ENCODE measurements at regions not wholly inside any gene's neighbourhood (a gene's known extent, or its start where the extent isn't known, plus 50 kb on each side); places are given as distances from the start of the nearest gene placed in this dataset.

DNA sequence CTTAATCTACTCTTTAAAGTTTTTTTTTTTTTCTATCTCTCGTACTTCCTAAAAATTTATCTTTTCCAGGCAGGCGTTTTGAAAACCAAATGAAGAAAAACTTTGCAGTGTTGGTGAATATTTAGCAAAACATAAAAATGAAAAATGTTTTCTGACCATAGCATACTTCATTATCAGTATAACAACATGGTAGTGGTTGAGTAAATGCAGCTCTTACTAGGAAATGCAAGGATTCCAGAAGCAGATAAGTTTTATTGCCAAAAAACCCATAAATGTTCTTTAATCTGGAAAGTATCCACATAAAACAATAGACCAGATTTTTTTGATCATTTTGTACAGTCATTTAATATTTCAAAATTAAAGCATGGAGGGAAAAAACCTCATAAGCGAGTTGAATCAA lies 136.9 kb upstream of the GUCY1A1 start:
- Mint-ChIP-seq H3K27ac (no peak overlapping the region), H3K36me3 (no peaks in the 10 kb centered on the region), H3K9me3 (peaks cover 1% of the 10 kb centered on the region), H3K27me3 (peaks cover 1% of the 10 kb centered on the region), H3K4me3 (no peak overlapping the region), H3K4me1 (no peaks in the 10 kb centered on the region)
- DNase-seq (ENCODE audit: low spot score in 2 of 2) = no peak
- no peak for ATAC-seq (ENCODE audit: low read depth)

DNA sequence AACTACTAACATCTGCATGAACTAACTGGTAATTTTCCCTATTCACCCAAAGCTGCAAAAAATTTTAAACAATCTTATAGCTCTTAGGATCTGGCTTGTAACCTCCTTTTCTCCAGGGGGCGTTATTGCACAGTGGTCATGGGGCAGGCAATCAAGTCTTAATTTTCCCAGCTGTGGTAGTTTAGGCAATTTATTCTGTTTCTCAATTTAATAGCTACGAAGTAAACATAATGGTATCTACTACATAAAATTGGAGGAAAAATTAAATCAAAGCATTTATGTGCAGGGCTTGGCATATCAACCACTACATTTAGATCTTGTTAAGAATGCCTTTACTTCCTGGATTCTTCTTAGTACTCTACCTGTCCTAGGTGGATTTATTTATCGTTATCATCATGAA lies 137.4 kb upstream of the GUCY1A1 start:
- H3K4me1 Mint-ChIP-seq = no peaks in the 10 kb centered on the region
- H3K4me3 Mint-ChIP-seq = no peak overlapping the region
- H3K27me3 Mint-ChIP-seq = peaks cover 1% of the 10 kb centered on the region
- peaks cover 1% of the 10 kb centered on the region for H3K9me3 Mint-ChIP-seq
- H3K27ac Mint-ChIP-seq = no peak overlapping the region
- H3K36me3 Mint-ChIP-seq = no peaks in the 10 kb centered on the region
- no peak for DNase-seq (ENCODE audit: low spot score in 2 of 2)
- ATAC-seq (ENCODE audit: low read depth) = no peak

DNA sequence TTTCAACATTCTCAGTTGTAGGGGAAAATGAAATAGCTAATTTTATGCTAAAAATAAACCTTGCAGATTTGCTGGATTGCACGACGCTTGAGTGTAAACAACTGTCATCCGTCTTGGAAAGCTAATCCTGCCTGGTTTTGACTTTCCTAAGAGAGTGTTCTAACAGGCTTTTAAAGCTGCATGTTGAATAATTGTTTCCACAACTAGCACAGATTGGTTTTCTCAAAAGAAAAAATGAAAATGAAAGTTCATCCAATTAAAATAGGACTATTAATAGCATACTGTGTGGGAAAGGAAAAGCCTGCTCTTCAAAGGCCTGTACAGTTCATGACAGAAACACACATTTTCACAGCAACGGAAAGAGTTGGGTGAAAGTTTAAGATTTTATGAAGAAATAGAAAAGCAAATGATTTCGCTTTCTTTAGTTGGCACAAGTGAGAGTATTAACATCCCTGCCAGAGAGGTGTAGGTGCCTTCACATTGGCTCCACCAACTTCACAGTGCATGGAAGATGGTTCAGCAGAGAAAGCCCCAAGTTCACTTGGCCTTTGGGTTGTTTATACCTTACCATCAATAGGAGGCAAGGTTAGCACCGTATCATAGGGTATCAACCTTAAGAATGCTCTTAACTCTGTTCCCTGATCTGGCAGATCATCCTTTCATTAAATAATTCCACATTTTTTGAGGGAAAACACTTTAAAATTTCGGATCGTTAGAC lies 140.0 kb upstream of the GUCY1A1 start:
- ATAC-seq (ENCODE audit: low read depth) (no peak), DNase-seq (ENCODE audit: low spot score in 2 of 2) (no peak)
- H3K27ac Mint-ChIP-seq = no peak overlapping the region
- no peaks in the 10 kb centered on the region for H3K4me1 Mint-ChIP-seq
- no peak overlapping the region for H3K4me3 Mint-ChIP-seq
- peaks cover 1% of the 10 kb centered on the region for H3K27me3 Mint-ChIP-seq
- H3K36me3 Mint-ChIP-seq = no peaks in the 10 kb centered on the region
- H3K9me3 Mint-ChIP-seq = no peaks in the 10 kb centered on the region

DNA sequence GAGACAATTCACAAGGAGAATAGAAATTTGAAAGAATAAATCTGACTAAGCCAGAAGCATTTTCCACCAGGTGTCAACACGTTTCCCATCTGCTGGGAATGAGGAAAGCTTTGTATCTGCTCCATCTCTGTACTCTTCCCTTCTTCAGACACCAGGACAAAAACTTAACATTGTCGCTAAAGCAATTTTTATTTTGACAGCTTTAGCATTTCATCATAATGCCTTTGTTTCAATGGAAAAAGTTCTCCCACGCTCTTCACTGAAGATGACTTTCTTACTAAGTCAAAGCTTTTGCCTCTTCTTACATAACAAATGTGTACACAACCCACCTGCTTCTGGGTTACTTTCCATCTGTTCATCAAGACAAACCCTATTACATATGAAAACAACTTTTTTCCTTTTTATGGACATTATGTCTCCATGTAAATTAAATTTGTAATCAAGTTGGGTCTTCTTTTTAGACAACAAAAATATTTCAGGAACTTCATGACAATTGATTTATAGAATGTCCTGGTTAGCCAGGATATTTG lies 141.7 kb upstream of the GUCY1A1 start:
- Mint-ChIP-seq H3K36me3 (no peaks in the 10 kb centered on the region), H3K27ac (no peak overlapping the region), H3K9me3 (no peaks in the 10 kb centered on the region), H3K4me3 (no peak overlapping the region), H3K27me3 (peaks cover 1% of the 10 kb centered on the region), H3K4me1 (no peaks in the 10 kb centered on the region)
- DNase-seq (ENCODE audit: low spot score in 2 of 2) = no peak
- ATAC-seq (ENCODE audit: low read depth) = no peak

DNA sequence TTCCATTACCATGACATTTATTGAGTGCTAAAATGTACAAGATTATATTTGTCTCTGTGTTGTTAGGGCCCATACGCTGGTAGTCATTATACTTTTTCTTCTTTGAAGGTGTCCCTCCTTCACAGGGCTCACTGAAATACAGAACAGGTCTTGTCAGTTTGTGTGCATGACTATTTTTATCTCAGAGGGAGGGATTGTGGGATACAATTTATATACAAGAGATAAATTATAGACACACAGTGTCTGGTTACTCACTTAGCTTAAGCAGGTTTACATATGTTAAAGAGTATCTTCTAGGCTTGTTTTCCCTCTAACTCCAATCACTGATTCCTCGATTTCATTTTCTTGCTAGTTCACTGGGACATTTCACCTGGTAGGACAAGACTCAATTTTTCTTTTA lies 143.3 kb upstream of the GUCY1A1 start:
- DNase-seq (ENCODE audit: low spot score in 2 of 2) (no peak), ATAC-seq (ENCODE audit: low read depth) (no peak)
- H3K27me3 Mint-ChIP-seq = peaks cover 1% of the 10 kb centered on the region
- no peak overlapping the region for H3K4me3 Mint-ChIP-seq
- no peak overlapping the region for H3K27ac Mint-ChIP-seq
- H3K4me1 Mint-ChIP-seq = no peaks in the 10 kb centered on the region
- H3K36me3 Mint-ChIP-seq = no peaks in the 10 kb centered on the region
- no peaks in the 10 kb centered on the region for H3K9me3 Mint-ChIP-seq

DNA sequence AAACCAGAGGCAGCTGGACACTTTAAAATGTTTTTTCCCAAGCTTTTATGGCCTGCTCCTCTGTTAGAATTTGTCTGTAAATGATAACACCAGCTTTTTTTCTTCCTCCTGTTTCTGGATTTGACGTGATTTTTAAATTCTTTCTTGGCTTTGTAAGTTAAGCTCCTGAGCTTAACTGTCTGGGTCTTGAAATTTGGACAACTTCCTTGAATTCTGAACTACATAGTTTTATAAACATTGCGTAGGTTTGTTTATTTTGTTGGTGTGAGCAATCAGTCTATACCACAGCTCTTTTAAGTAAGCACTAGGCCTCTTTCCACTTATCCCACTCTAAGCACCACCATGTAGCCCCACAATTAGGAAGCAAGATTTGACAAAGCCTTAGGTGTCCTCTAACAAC lies 144.4 kb upstream of the GUCY1A1 start:
- no peak overlapping the region for H3K4me3 Mint-ChIP-seq
- peaks cover 1% of the 10 kb centered on the region for H3K27me3 Mint-ChIP-seq

DNA sequence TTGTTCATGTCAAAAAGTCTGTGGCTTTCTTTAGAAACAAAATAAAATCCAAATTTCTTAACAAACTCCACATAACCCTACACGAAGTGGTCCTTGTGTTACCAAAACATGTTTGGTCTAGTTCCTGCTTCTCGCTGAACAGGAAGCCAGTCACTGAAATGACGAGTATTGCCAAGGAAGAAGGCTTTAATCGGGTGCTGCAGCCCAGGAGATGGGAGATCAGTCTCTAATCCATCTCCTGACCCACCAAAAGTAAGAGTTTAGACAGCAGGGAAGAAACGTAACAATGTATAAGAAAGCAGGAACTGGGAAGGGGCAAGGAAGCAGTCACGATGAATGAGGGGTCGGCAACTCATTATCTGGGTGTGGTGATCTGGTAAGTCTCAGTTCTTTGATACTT lies 144.6 kb upstream of the MAP9 start:
- H3K4me1 Mint-ChIP-seq = no peaks in the 10 kb centered on the region
- peaks cover 1% of the 10 kb centered on the region for H3K27me3 Mint-ChIP-seq
- no peaks in the 10 kb centered on the region for H3K9me3 Mint-ChIP-seq
- H3K36me3 Mint-ChIP-seq = no peaks in the 10 kb centered on the region
- H3K4me3 Mint-ChIP-seq = no peak overlapping the region
- no peak overlapping the region for H3K27ac Mint-ChIP-seq
- no peak for ATAC-seq (ENCODE audit: low read depth)
- no peak for DNase-seq (ENCODE audit: low spot score in 2 of 2)

More for the DNA sequence above, 144.4 kb upstream of the GUCY1A1 start:
- H3K9me3 Mint-ChIP-seq = no peaks in the 10 kb centered on the region
- H3K4me1 Mint-ChIP-seq = no peaks in the 10 kb centered on the region
- no peak overlapping the region for H3K27ac Mint-ChIP-seq
- H3K36me3 Mint-ChIP-seq = no peaks in the 10 kb centered on the region
- ATAC-seq (ENCODE audit: low read depth) (no peak), DNase-seq (ENCODE audit: low spot score in 2 of 2) (no peak)

DNA sequence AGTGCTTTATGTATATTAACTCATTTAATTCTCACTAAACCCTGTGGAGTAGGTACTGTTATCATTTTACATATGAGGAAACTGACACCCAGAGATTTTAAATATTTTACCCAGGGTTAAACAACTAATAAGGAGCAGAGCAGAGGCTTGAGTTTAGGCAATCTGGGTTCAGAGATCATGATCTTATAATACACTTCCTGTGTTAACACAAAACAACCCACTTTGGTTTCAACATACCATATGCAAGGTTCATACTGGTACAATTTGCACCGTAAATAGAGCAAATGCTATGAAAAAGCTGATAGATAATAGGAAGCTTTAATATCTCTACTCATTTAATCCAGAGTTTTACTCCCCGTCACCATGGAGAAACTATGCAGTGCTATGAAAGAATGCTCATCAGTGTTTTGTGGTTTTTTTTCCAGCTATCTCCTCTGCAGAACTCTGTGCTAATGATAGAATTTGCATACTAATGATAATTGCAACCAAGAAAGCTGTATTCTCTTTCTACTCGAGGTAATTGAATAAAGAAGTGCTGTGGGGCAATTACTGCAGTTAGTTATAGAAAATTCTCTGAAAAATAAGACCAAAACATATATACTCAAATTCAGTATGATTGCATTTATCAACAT lies 138.8 kb upstream of the MAP9 start:
- ATAC-seq (ENCODE audit: low read depth) (no peak), DNase-seq (ENCODE audit: low spot score in 2 of 2) (no peak)
- Mint-ChIP-seq H3K27me3 (no peaks in the 10 kb centered on the region), H3K36me3 (no peaks in the 10 kb centered on the region), H3K9me3 (no peaks in the 10 kb centered on the region), H3K4me3 (no peak overlapping the region), H3K4me1 (no peaks in the 10 kb centered on the region), H3K27ac (no peak overlapping the region)

DNA sequence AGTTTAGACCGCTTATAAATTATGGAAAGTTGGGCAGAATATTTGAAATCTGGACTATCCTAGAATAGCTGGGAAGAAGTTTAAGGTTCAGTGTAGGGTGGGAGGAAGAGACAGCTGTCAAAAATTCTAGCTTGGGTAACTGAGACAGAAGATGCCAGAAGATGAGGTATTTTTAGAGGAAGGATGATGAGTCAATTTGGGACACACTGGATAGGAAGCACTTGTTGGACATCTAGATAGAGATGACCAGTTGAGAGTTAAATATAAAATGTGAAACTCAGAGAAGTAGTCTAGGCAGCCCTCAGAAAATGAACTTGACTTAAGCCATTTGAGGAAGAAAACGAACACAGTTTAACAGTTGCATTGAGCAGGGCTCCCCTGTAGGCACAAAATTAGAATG lies 137.9 kb upstream of the MAP9 start:
- Mint-ChIP-seq H3K4me1 (no peaks in the 10 kb centered on the region), H3K27ac (no peak overlapping the region), H3K9me3 (no peaks in the 10 kb centered on the region), H3K36me3 (no peaks in the 10 kb centered on the region), H3K27me3 (no peaks in the 10 kb centered on the region), H3K4me3 (no peak overlapping the region)
- DNase-seq (ENCODE audit: low spot score in 2 of 2) = no peak
- ATAC-seq (ENCODE audit: low read depth) = no peak

DNA sequence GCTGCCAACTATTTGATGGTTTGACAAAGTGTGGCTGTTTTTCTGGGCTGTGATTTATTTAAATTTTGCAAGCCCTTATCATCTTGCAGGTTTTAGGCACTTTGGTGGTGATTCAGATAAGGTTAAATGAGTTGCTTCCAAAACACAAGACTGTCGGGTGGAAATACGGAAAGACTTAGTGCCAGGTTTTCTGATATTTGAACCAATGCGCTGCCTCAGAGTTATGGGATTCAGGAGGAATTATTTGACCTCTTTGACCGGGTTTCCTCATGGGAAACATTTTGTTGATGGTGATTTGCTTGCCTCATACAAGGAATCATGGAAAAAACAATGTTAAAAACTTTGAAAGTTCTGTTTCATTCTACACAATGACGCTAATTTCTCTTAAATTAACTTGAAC lies 136.1 kb upstream of the MAP9 start:
- Mint-ChIP-seq H3K36me3 (no peaks in the 10 kb centered on the region), H3K4me3 (no peak overlapping the region), H3K9me3 (no peaks in the 10 kb centered on the region), H3K27ac (no peak overlapping the region), H3K27me3 (no peaks in the 10 kb centered on the region), H3K4me1 (no peaks in the 10 kb centered on the region)
- DNase-seq (ENCODE audit: low spot score in 2 of 2) (no peak), ATAC-seq (ENCODE audit: low read depth) (no peak)

DNA sequence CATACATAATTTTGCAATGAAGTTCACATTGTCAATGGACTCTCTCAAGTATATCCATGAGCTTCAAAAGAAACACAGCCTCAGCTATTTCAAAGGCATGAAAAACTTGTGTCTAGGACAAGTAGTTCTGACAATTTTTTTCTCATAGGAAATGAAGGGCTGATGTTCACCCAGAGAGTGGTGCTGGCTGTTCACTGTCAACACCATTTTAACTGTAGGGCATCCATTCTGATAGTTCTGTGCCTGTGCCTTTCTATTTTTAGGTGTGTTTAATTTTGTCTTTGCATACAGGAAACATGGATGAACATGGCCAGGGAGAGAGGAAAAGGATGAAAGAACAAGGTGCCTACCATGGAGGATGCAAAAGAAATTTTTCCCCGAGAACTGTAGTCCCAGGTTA lies 135.3 kb upstream of the MAP9 start:
- Mint-ChIP-seq H3K4me3 (no peak overlapping the region), H3K27ac (no peak overlapping the region)

DNA sequence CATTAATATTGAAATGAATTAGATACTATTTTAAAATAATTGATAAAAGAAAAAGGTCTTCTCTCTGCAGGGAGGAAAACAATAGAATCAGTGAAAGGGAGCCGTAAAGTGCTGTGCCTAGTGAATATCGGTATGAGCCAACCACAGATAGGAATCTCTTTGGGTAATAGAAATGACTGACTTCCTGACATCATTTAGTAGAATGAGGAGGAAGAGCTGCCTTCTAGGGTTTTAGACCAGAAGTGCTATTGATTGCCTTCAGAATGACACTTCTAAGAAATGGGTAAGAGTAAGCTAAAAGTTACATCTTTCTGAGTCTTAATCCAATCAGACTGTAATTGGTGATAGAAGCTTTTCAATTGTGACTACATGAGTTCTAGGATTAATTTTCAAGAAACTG lies 134.0 kb upstream of the MAP9 start:
- Mint-ChIP-seq H3K27ac (no peak overlapping the region), H3K27me3 (no peaks in the 10 kb centered on the region), H3K4me3 (no peak overlapping the region)

More for the DNA sequence above, 135.3 kb upstream of the MAP9 start:
- Mint-ChIP-seq H3K36me3 (no peaks in the 10 kb centered on the region), H3K4me1 (no peaks in the 10 kb centered on the region), H3K9me3 (no peaks in the 10 kb centered on the region), H3K27me3 (no peaks in the 10 kb centered on the region)
- DNase-seq (ENCODE audit: low spot score in 2 of 2) (no peak), ATAC-seq (ENCODE audit: low read depth) (no peak)

DNA sequence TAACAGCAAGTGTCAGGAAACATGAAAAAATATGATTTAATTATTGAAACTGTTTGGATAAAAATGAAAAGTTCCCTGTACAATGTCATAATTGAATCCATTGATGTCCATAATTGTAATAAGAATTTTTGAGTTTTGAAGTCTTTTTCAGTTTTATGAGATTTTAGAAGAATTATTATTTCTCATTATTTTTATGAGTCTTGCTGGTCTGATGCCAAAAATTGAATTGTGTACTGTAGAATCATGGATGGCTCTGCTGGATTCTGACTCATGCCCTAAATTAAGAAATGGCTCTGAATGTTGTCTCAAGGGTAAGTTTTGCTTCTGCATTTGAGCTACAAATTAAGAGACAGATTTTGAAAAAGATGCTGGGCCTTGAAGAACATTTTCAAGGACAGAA lies 132.8 kb upstream of the MAP9 start:
- H3K4me3 Mint-ChIP-seq = no peak overlapping the region
- ATAC-seq (ENCODE audit: low read depth) (no peak), DNase-seq (ENCODE audit: low spot score in 2 of 2) (no peak)
- H3K27me3 Mint-ChIP-seq = no peaks in the 10 kb centered on the region
- no peaks in the 10 kb centered on the region for H3K4me1 Mint-ChIP-seq
- no peak overlapping the region for H3K27ac Mint-ChIP-seq
- no peaks in the 10 kb centered on the region for H3K9me3 Mint-ChIP-seq
- H3K36me3 Mint-ChIP-seq = no peaks in the 10 kb centered on the region

More for the DNA sequence above, 134.0 kb upstream of the MAP9 start:
- ATAC-seq (ENCODE audit: low read depth) (no peak), DNase-seq (ENCODE audit: low spot score in 2 of 2) (no peak)
- H3K9me3 Mint-ChIP-seq = no peaks in the 10 kb centered on the region
- no peaks in the 10 kb centered on the region for H3K36me3 Mint-ChIP-seq
- H3K4me1 Mint-ChIP-seq = no peaks in the 10 kb centered on the region

DNA sequence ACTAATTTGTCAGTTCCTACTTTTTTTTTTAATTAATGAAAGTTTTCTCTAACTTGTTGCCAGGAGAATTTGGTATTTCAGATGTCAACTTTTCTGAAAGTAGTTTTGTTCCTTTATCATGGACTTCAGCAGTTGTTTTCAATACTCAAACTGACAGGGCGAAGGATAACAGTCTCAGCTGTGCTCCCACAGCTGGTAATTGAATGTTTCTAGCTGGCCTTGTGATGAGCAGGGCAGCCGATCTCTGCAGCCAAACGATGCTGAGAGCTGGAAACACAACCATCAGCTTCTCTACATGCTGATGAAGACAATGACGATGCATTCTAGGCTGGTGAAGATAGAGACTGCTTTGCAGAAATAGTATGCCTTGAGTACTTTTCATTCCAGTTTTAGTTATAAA lies 130.0 kb upstream of the MAP9 start:
- Mint-ChIP-seq H3K4me3 (no peak overlapping the region), H3K36me3 (no peaks in the 10 kb centered on the region), H3K27ac (no peak overlapping the region), H3K4me1 (no peaks in the 10 kb centered on the region), H3K9me3 (no peaks in the 10 kb centered on the region), H3K27me3 (no peaks in the 10 kb centered on the region)
- no peak for DNase-seq (ENCODE audit: low spot score in 2 of 2)
- no peak for ATAC-seq (ENCODE audit: low read depth)

DNA sequence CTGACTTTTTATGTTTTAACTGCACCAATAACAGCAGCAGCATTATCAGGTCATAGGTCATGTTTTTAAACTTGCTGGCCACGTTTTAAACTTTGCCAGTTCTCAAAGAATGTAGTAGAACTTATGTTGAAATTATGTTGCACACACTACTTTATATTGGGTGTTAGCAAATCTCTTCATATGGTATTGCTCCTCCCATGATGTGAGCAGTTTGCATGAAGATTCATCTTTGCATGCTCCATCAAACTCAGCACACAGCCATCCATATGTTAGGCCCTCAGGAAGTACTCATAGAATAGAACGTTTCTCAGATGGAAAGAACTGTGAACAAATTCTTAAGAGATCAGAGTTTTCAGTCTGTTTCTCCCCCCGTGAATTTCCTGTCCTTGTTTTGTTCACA lies 128.6 kb upstream of the MAP9 start:
- ATAC-seq (ENCODE audit: low read depth) = no peak
- H3K27me3 Mint-ChIP-seq = no peaks in the 10 kb centered on the region
- H3K9me3 Mint-ChIP-seq = no peaks in the 10 kb centered on the region
- no peak overlapping the region for H3K4me3 Mint-ChIP-seq
- H3K36me3 Mint-ChIP-seq = no peaks in the 10 kb centered on the region
- no peak overlapping the region for H3K27ac Mint-ChIP-seq
- DNase-seq (ENCODE audit: low spot score in 2 of 2) = no peak
- no peaks in the 10 kb centered on the region for H3K4me1 Mint-ChIP-seq
